ENCODE measurements at regions not wholly inside any gene's neighbourhood (a gene's known extent, or its start where the extent isn't known, plus 50 kb on each side); places are given as distances from the start of the nearest gene placed in this dataset.
"Not testable (repeated sequence)": the region's sequence is repeated elsewhere in the genome, so short reads cannot be mapped to it uniquely, and the experiment has no call there.

DNA sequence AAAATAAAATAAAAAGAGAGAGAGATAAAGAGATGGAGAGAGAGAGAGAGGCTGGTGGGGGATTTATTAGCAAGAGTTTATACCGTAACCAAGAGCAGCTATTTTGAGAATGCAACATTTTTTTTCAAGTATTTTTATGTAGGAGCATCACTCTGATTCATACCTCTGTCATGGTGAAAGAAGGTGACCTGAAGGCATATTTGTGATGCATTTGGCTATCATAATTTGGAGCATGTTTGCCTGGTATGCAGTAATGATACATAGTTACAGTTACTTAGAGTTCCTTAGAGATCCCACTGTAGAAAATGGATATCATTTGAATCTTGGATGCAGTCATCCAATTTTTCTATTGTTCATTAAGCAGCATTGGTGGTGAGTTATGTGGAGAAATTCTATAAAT is 1472.4 kb downstream of the SI start:
- no peak for DNase-seq

DNA sequence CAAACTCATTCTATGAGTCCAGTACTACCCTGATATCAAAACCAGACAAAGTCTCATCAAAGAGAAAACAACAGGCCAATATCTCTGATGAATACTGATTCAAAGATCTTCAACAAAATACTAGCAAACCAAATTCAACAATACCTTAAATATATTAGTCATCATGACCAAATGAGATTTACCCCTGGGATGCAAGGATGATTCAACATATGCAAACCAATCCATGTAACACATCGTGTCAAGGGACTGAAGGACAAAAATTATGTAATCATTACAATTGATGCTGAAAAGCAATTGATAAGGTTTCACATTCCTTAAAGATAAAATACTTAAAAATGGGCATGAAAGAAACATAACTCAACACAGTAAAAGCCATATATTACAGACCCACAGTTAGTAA is 1476.9 kb downstream of the SI start:
- no peak for DNase-seq

DNA sequence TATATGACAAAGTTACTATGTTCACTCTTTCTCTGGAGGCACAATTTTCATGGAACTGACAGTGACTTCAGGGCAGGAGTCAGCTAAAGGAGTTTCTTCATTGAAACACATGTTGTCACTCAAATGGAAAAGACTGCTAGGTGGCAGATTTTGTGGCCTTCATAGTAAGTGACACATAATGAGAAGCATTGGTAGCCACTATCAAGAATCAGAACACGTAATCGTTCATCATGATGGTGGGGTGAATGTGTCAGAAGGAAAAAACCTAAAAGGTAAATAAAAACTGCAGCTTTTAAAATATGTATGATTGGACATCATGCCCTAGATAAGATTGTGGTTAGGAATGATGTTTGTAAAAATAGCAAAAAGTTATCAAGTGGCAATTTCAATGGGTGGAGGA is 1491.0 kb downstream of the SI start:
- no peak for DNase-seq

DNA sequence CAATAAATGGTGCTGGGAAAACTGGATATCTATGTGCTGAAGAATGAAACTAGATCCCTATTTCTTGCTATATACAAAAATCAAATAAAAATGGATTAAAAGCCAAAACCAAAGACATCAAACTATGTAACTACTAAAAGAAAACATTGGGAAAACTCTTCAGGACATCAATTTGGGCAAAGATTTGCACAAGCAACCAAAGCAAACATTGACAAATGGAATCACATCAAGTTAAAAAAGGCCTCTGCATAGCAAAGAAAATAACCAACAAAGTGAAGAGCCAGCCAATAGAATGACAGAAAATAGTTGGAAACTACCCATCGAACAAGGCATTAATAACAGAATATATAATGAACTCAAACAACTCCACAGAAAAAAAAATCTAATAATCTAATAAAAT is 1495.3 kb downstream of the SI start:
- DNase-seq = no peak

DNA sequence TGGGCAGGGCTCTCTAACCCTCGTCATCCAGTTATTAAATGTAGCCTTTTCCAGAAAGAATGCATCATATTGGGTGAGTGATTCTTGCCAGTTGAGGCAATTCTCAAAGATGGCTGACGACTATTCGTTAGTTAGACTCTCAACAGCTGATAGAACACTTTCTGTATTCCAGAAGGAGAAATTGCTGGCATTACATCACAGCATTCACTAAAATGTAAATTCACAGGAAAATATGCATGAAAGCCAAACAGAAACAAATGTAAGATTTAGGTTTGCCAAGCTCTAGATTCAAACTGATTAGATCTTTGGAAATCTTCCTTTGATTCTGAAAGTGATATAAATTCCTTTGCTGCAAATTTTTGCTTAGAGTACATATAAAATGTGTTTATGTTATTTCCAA is 1501.0 kb downstream of the SI start:
- no peak for DNase-seq

DNA sequence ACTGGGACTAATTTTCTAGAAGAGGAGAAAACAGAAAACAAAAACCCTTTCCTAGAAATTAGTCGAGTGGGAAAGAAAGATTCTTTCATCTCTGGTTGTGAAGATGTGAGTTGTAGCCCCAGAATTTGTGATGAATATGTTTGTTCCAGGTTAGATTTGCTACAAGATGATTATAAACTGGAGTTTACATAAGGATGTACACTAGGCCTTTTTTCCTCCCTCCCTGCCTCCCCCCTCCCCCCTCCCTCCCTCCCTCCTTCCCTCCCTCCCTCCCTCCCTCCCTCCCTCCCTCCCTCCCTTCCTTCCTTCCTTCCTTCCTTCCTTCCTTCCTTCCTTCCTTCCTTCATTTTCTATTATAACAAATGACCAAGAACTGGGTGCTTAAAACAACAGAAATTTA is 1502.0 kb downstream of the SI start:
- DNase-seq = no peak

DNA sequence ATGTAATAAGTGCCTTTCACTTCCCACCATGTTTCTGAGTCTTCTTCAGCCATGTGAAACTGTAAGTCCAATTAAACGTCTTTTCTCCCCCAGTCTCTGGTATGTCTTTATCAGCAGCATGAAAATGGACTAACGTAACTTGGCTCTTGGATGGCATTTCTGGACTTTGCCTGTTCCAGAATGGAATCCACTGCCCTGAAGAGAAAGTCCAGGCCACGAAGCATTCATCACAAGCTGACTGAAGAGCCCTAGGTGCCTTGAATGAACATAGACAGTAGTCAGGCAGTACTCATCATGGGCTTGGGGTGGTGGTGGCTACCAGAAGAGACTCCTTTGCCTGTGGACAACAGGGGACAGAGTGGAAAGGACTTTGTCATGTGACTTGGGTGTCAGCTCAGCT is 1505.0 kb downstream of the SI start:
- no peak for DNase-seq

DNA sequence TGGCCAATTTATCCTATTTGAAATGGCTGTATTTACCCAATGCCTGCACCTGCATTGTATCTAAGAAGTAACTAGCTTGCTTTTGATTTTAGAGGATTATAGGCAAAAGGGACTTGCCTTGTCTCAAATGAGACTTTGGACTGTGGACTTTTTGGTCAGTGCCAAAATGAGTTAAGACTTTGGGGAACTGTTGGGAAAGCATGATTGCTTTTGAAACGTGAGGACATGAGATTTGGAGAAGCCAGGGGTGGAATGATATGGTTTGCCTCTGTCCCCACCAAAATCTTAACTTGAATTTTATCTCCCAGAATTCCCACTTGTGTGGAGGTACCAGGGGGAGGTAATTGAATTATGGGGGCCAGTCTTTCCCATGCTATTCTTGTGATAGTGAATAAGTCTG is 1505.4 kb downstream of the SI start:
- no peak for DNase-seq

DNA sequence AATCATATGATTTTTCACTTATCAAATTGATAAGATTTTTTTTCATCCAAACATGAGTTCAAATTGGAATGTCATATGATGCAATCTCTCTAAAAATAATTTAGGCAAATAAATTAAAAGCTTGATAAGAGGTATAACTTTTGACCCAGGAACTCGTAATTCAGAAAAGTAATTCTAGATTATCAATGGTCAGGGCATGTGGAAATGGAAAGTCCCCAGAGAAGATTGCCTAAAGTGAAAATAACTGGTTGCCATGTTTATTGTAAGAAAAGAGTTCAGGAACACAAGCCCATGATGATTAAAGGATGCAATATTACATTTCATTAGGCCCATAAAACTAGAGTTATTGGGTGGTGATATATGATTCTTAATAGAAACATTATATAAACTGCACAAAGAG is 1514.8 kb downstream of the SI start:
- no peak for DNase-seq

DNA sequence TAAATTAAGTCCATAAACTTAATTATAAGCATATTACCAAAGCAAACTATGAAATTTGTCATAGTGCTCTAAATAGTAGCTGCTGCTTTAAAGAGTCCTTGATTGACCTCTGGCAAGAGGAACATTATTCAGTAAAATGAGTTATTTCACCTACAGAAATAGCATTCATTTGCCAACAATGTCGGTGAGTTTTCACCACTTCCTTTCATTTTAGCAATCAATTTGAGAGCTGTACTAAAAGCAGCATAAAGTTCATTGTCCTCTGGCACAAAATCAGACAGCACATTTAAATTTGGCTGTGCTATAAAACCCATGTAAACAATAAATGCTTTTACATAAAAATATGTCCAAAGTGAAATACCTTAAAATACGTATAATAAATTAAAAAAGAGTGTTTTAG is 1515.7 kb downstream of the SI start:
- no peak for DNase-seq

DNA sequence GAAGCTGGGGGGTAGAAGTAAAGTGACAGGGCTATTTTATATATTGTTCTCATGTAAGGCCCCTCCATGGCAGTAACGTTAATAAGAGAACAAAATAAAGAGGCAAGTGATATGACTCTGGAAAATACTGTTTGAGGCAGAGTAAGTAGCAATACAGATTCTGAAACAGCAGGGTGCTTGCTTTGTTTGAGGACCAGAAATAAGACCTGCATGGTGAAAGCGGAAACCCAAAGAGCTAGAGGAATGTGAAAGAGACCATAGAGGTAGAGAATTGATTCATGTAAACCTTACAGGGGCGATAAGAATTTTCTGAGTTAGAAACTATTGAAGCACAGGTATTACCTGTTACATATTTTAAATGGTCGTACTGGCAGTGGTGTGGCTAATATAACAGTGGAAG is 1517.1 kb downstream of the SI start:
- DNase-seq = no peak

DNA sequence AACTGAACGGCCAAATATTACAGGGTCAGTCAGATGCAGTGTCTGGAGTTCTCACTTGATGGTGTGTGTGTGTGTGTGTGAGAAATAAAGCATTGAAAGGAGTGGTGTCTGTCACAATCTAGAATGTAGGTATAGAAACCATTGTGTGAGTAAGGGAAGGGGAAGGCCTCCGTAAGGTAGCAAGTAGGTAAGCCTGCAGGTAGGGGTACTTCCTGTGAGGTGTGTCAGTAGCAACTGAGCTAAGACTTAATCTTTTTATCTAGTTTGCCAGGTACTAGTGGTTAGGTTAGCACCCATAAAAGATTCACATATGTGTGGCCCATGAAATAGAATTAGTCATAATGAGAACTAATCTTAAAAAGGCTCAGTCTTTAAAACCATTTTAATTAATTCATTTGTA is 1517.8 kb downstream of the SI start:
- no peak for DNase-seq

DNA sequence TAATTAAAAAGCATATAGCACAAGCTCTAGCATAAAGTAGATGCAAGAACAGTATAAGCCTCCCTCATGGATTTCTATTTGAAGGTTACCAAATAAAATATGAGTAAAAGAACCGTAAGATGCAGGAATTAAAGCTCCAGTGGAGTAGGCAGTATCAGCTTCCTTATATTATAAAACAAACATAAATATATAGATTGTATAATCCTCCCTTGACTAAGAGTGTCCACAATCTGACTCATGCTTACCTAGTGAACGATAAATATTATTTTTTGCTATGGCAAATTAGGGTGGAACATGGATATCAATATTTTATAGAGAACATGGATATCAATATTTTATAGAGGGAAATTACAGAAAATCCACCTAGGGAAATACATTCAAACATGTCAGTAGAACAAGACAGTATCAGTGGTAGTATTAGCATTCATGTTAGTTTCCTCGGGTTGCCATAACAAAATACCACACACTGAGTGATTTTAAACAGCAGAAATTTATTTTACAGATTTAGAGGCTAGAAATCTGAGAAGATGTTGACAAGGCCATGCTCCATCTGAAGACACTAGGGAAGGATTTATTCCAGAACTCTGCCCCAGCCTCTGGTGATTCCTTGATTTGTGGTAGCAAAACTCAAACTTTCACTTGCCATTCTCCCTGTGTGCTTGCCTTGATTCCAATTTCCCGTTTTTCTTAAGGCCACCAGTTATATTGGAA is 1521.3 kb downstream of the SI start:
- no peak for DNase-seq

DNA sequence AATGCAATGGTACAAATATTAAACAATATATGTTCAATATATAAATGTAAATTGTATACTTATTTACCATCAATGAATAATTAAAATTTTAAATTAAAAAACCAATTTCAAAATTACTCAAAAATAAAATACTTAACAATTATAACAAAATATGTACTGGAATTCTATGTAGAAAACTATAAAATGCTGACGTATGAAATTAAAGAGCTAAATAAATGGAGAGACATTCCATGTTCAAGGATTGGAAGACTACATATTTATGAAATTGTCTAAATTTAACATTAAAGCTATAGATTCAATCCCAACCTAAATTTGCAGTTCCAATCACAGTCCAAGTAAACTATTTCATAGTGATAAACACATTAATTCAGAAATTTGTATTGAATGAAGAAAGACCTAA is 1522.4 kb downstream of the SI start:
- no peak for DNase-seq

DNA sequence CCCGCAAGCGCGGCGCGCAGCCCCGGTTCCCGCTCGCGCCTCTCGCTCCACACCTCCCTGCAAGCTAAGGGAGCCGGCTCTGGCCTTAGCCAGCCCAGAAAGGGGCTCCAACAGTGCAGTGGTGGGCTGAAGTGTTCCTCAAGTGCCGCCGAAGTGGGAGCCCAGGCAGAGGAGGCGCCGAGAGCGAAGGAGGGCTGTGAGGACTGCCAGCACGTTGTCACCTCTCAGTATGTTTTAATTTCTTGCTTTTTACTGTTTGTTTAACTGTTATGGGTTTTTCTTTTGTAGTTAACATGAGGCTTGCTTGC is 1525.7 kb downstream of the SI start:
- DNase-seq = no peak

DNA sequence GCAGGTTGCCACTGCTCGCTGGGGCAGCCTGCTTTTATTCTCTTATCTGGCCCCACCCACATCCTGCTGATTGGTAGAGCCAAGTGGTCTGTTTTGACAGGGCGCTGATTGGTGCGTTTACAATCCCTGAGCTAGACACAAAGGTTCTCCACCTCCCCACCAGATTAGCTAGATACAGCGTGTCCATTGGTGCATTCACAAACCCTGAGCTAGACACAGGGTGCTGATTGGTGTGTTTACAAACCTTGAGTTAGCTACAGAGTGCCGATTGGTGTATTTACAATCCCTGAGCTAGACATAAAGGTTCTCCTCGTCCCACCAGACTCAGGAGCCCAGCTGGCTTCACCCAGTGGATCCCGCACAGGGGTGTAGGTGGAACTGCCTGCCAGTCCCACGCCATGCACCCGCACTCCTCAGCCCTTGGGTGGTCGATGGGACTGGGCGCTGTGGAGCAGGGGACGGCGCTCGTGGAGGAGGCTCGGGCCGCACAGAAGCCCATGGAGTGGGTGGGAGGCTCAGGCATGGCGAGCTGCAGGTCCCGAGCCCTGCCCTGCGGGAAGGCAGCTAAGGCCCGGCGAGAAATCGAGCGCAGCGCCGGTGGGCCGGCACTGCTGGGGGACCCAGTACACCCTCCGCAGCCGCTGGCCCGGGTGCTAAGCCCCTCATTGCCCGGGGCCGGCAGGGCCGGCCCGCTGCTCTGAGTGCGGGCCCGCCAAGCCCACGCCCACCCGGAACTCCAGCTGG is 1526.2 kb downstream of the SI start:
- DNase-seq = not testable (repeated sequence)

DNA sequence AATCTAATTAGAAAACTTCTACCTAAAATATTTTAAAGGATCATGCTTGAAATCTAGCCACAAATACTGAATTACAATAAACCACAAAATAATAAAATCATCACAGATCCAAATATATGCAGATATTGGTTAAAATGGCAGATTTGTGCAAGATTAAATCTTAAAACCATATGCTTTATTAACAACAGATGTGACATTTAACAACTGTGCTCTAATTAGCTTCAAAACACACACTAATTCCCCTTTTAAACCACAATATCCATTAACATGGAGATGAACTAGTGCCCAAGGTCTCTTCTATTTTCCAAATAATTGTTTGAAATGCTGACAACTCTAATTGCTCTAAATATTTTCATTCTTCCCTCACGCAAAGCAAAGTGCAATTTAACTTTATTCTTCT is 1530.3 kb downstream of the SI start:
- DNase-seq = no peak

DNA sequence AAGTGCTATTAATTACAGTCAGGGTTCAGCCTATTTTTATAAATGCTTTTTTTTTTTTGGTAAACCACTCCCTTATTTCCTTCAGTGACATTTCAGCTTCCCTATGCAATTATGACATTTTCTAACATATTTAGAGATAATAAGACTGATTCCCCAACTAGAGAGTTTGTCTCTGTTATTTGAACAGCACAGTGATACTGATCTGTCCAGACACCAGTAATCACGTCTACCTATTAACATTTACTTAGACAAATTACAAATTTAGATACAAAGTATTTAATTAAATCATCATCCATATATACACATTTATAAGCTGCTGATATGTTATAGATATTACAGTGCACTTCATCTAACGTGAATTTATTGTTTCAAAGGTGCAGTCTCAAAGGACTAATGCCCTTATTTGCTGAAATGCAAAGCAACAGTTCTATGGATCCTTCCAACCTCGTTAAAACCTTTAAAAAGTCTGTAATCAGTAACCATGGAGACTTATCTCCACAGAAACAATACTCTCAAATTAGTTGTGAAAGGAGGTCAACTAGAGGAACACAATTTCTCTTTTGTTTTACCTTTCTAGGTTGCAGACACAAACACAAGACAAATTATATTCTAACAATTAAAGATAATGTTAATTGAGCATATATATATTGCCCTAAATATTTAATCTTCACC is 1531.1 kb downstream of the SI start:
- no peak for DNase-seq

DNA sequence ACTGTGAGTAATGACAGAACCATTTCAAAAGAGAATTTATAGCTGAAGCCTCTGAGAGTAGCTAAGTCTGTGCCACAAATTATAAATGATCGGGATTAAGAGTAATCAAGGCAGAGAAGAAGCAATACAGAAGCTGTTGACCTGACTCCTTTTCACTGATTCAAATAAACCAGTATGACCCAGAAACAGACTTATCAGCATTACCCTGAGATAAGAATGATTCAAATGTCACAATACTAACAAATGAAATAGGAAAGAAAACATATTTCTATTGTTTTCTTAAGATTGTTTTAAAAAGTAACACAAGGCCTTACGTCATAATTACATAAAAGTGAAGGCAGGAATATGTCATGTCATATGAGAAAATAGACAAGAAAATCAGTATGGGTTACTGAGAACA is 1534.6 kb downstream of the SI start:
- DNase-seq = no peak

DNA sequence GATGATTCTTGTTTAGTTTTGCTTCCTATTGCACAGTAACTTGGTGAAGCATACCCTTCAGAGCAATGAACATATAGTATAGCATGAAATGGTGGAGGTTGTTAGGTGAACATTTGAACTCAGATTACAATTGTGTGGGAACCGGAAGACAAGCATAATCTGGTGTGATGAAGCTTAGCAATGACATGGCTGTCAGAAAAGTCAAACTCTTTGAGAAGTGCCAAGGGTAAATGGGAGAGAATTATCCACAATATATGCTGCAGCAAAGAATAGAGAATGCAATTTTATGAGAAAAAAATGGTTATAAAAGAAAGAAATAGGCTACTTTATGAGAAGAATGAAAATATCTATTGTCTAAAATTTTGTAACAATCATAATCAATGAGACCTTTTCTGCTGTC is 1536.7 kb downstream of the SI start:
- no peak for DNase-seq

DNA sequence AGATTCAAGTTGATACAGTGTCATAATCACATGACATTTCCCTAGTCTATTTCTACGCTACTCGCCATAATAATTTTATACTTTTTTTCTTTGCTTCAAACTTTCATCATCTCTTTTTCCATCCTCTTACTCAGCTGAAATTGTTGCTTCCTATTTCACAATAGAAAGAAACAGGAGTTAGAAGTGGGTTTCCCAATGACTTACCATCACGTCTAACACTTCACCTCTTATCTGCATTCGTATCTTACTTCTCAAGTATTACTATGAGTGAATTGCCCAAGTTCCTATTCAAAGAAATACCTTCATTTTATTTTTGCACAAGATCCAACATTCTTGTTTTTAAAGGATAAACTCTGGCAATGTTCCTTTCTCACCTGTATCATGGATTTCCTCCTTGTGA is 1539.9 kb downstream of the SI start:
- DNase-seq = no peak

DNA sequence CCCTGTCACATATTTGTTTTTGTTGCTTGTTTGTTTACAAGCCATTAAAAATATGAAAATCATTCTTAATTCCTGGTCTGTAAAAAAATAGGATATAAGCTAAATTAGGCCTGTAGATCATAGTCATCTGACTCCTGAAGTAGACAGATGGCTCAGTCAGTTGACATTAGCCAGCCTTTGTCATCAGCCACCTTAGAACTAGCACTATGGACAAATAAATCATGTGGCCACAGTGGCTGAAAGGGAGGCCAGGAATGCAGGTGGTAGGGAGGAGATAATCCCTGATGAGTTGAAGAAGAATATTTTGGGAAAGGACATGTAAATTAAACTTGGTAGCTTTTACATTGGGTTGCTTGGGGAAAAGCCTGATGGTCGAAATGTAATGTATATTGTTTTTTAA is 1544.9 kb downstream of the SI start:
- DNase-seq = no peak

DNA sequence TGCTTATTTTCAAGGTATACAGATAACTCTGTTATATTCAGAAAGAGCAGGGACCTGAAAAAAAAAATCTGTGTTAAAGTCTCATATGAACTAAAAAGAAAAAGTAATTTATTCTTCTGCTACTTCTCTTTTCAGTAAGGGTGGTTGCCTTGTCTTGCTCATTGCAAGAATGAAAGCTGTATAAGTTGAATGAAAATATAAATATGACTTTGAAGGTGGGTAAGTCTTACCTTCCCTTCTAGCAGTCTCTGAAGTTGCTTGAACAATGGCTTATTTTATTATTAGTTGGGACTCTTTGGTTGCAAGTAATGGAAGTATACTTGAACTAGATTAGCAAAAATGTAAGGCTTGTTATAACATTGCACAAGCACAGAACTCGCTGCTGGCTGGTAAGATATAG is 1554.9 kb downstream of the SI start:
- no peak for DNase-seq

DNA sequence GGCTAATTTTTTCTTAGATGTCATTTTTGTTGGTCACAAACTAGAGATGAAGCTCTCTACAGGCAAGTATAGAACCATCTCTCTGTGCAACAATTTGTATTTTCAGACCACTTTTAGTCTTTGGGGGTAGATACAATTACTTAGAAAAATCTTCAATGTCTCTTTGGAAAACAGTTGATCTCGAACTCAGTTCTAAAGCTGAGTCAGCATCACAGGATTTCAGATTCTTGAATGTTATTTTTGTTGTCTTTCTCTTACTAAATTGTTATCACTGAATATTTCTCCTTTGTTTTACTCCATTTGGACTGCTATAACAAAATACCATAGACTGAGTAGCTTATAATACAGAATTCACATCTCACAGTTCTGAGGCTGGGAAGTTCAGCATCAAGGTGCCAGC is 1557.0 kb downstream of the SI start:
- no peak for DNase-seq

DNA sequence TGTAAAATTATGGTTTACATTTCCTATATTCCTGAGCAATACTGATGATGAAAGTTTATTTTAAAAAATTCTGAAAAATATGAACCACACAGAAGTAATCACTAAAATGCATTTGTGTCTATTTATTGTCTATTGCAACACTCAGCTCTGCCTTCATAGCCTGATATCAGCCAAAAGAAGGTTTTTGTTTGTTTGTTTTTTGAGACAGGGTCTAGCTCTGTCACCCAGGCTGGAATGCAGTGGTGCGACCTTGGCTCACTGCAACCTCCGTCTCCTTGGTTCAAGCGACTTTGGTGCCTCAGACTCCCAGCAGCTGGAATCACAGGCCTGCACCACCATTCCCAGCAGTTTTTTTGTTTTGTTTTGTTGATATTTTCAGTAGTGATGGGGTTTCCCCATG is 1560.2 kb downstream of the SI start:
- DNase-seq = no peak
